ENCODE measurements at regions not wholly inside any gene's neighbourhood (a gene's known extent, or its start where the extent isn't known, plus 50 kb on each side); places are given as distances from the start of the nearest gene placed in this dataset.

GRCh38 chr6:133818320-133818719, 70.6 kb upstream of the TCF21 start:
- no peak overlapping the region for H3K4me3 ChIP-seq (ENCODE audit: low read depth, low read length)
- CTCF ChIA-PET, result interaction anchor here (0.6 to 2.8 kb wide), 12 partner anchors 8 to 279 kb away, joined by 3 to 20 read pairs (median 4); no protein-coding TSS in a partner anchor

GRCh38 chr6:133820208-133820607, 68.7 kb upstream of the TCF21 start:
- ChIA-PET CTCF (interaction anchor here (0.5 to 1.3 kb wide), 4 partner anchors 10 to 331 kb away, joined by 3 to 4 read pairs (median 4); no protein-coding TSS in a partner anchor), POLR2A (no interaction called here)
- H3K27ac ChIP-seq (ENCODE audit: extremely low read depth, low read depth, low read length), result no peak overlapping the region
- H3K4me1 ChIP-seq (ENCODE audit: control insufficient read depth, insufficient read depth, low read length), result no peaks in the 10 kb centered on the region
- no peak overlapping the region for H3K4me3 ChIP-seq (ENCODE audit: low read depth, low read length)
- H3K36me3 ChIP-seq (ENCODE audit: control insufficient read depth in 2 of 2, insufficient read depth in 1 of 2, low read length in 2 of 2), result no peaks in the 10 kb centered on the region
- TF ChIP-seq ZNF16 (tag by site-specific recombination; IDR thresholded peaks at IDR 0.05; ENCODE audit: low read depth), result no peak
- no peak for TF ChIP-seq OVOL3 (tag by site-specific recombination; IDR thresholded peaks at IDR 0.05)
- H3K9me3 ChIP-seq (ENCODE audit: control insufficient read depth, insufficient read depth, low read depth, low read length), result no peaks in the 10 kb centered on the region; the same call in 1 of the 2 replicates

More at GRCh38 chr6:133818320-133818719, 70.6 kb upstream of the TCF21 start:
- no peaks in the 10 kb centered on the region for H3K36me3 ChIP-seq (ENCODE audit: control insufficient read depth in 2 of 2, insufficient read depth in 1 of 2, low read length in 2 of 2)
- H3K9me3 ChIP-seq (ENCODE audit: control insufficient read depth, insufficient read depth, low read depth, low read length), result no peaks in the 10 kb centered on the region; the same call in 1 of the 2 replicates
- no peak overlapping the region for H3K27ac ChIP-seq (ENCODE audit: extremely low read depth, low read depth, low read length)
- POLR2A ChIA-PET, result no interaction called here
- TF ChIP-seq ZNF391 (tag by site-specific recombination; IDR thresholded peaks at IDR 0.05; ENCODE audit: borderline replicate concordance, low read depth) (no peak), GLIS1 (tag by site-specific recombination; IDR thresholded peaks at IDR 0.05) (no peak), ZNF280D (tag by site-specific recombination; IDR thresholded peaks at IDR 0.05) (no peak), ZNF776 (tag by site-specific recombination; IDR thresholded peaks at IDR 0.05; ENCODE audit: borderline replicate concordance) (no peak), ZBTB21 (tag by site-specific recombination; IDR thresholded peaks at IDR 0.05) (no peak), AEBP2 (tag by site-specific recombination; IDR thresholded peaks at IDR 0.05; ENCODE audit: borderline replicate concordance) (no peak), ZNF677 (tag by site-specific recombination; IDR thresholded peaks at IDR 0.05) (no peak), BCL11A (tag by site-specific recombination; IDR thresholded peaks at IDR 0.05; ENCODE audit: low read depth) (no peak), ZNF521 (tag by site-specific recombination; IDR thresholded peaks at IDR 0.05) (no peak), ZNF132 (tag by site-specific recombination; IDR thresholded peaks at IDR 0.05; ENCODE audit: borderline replicate concordance) (no peak), ZNF555 (tag by site-specific recombination; conservative IDR thresholded peaks at IDR 0.05) (no peak)
- H3K4me1 ChIP-seq (ENCODE audit: control insufficient read depth, insufficient read depth, low read length), result no peaks in the 10 kb centered on the region

- no peaks in the 10 kb centered on the region for H3K4me1 ChIP-seq (ENCODE audit: control insufficient read depth, insufficient read depth, low read length)
- H3K36me3 ChIP-seq (ENCODE audit: control insufficient read depth in 2 of 2, insufficient read depth in 1 of 2, low read length in 2 of 2), result no peaks in the 10 kb centered on the region
- CTCF ChIA-PET, result interaction anchor here (0.7 to 3.6 kb wide), 5 partner anchors 10 to 259 kb away, joined by 3 to 20 read pairs (median 5); no protein-coding TSS in a partner anchor
Observed at GRCh38 chr6:133827766-133828165, 61.1 kb upstream of the TCF21 start.

More at GRCh38 chr6:133827766-133828165, 61.1 kb upstream of the TCF21 start:
- TF ChIP-seq ZNF23 (tag by site-specific recombination; IDR thresholded peaks at IDR 0.05; ENCODE audit: borderline replicate concordance) (no peak), ZNF571 (tag by site-specific recombination; IDR thresholded peaks at IDR 0.05) (no peak), ZBTB8A (tag by site-specific recombination; IDR thresholded peaks at IDR 0.05) (no peak), ZNF18 (tag by site-specific recombination; IDR thresholded peaks at IDR 0.05) (no peak), ZNF837 (tag by site-specific recombination; IDR thresholded peaks at IDR 0.05) (no peak), ZNF670 (tag by site-specific recombination; IDR thresholded peaks at IDR 0.05; ENCODE audit: low read depth) (no peak), ATF2 (tag by site-specific recombination; IDR thresholded peaks at IDR 0.05; ENCODE audit: low read depth) (no peak), ZFP37 (tag by site-specific recombination; IDR thresholded peaks at IDR 0.05) (no peak)
- no peak overlapping the region for H3K4me3 ChIP-seq (ENCODE audit: low read depth, low read length)
- POLR2A ChIA-PET, result no interaction called here
- H3K9me3 ChIP-seq (ENCODE audit: control insufficient read depth, insufficient read depth, low read depth, low read length), result no peaks in the 10 kb centered on the region
- no peak overlapping the region for H3K27ac ChIP-seq (ENCODE audit: extremely low read depth, low read depth, low read length)

All from HEK293 (cell line).